HG03159 (cell line): ENCODE measurements at regions not wholly inside any gene's neighbourhood (a gene's known extent, or its start where the extent isn't known, plus 50 kb on each side); places are given as distances from the start of the nearest gene placed in this dataset.

Experiments used
- ATAC-seq: cut with Tn5 transposase; IDR thresholded peaks from one replicate; pipeline ENCODE4 v1.9.1; 2021; ENCODE audit warnings: mild to moderate bottlenecking, moderate library complexity; ENCODE audit not compliant: unreplicated experiment

DNA sequence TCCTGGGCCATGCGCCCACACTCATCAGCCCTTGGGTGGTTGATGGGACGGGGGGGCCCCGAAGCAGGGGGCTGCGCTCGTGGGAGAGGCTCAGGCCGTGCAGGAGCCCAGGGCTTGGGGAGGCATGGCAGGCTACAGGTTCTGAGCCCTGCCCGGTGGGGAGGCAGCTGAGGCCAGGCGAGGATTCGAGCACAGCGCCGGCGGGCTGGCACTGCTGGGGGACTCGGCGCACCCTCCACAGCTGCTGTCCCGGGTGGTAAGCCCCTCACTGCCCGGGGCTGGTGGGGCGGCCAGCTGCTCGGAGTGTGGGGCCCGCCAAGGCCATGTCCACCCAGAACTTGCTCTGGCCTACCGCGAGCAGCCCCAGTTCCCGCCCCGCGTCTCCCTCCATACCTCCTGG lies 295.8 kb upstream of the SEL1L start:
- no peak for ATAC-seq

DNA sequence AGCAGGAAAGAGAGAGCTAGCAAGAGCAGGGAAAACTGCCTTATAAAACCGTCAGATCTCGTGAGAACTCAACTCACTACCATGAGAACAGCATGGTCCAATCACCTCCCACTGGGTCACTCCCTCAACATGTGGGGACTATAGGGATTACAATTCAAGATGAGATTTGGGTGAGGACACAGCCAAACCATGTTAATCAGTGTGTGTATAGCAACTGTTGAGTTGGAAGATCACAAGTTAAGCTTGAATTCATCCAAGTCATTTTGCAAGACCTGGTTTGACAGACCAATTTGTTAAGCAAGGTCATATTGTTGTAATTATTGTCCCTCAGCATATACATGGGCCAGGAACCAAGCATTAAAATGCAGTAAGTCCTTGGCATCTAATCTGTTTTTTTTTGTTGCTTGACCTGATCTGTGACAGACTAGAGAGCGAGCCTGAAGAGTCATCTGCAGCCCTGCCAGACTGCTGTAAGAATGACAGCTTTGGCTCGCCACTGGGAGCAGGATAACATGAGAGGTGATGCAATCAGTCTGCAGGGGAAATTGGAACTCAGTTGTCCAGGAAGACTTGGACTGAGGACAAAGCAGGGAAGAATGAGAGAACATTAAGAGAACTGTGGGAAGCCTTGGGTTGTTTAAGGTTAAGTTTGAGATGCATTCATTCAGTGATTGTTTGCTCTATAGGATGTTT lies 297.6 kb upstream of the SEL1L start:
- ATAC-seq = no peak

DNA sequence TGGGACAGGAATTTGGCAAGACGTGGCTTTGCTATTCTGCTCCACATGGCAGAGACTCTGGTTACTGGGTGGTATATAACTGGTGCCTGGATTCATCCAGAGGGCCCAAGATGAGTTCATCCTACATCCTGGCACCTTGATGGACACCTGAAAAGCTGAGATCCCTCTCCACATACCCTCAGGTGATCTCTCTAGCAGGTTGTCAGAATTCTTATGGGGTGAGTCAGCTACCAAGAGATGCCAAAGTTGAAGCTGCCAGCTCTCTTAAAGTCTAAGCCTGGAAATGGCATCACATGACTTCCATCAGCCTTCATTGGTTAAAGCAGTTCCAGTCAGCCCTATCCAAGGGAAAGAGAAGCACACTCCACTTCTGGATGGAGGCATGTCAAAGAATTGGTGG lies 300.7 kb upstream of the SEL1L start:
- ATAC-seq = no peak

DNA sequence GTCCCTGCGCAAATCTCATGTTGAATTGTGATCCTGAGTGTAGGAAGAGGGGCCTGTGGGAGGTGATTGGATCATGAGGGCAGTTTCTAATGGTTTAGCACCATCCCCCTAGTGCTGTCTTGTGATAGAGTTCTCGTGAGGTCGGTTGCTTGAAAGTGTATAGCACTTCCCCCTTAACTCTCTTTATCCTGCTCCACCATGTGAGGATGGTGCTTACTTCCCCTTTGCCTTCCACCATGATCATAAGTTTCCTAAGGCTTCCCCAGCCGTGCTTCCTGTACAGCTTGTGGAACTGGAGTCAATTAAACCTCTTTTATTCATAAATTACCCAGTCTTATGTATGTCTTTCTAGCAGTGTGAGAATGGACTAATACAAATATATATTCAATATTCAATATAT lies 303.7 kb upstream of the SEL1L start:
- ATAC-seq = no peak

DNA sequence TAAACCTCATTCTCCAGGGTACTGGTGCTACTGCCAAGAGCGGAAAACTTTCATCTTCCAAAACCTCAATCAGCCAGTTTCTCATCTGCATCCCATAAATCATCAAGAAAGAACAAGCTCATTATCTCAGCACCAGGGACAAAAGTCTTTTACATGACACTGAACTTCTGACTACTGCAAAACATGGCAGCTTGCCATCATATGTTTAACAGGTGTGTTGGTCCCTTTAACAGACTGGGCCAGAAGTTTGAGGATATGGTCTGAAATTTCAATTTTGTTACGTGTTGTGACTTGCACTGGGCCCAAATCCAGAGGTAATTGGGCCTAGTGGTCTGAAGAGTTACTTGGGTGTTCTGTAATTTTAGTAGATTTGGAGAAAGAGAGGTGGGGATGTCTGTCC lies 305.4 kb upstream of the SEL1L start:
- no peak for ATAC-seq

DNA sequence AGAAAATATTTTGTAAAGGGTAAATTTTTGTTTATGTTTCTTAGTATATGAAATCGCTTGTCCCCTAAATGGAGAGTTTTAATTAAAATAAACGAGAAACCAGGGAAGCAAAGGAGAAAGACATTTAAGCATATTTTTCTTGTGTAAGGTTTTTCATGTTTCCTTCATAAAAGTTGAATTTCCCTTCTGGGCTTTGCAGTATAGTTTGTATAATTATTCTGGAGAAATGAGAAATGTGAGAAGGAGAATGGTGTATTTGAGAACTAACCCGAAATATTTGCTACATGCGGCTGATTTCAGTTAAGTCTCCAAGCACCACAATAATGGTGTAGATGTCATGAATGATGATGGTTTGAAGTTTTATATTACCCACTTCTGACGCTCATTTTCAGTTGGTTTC lies 307.7 kb upstream of the SEL1L start:
- ATAC-seq = no peak

DNA sequence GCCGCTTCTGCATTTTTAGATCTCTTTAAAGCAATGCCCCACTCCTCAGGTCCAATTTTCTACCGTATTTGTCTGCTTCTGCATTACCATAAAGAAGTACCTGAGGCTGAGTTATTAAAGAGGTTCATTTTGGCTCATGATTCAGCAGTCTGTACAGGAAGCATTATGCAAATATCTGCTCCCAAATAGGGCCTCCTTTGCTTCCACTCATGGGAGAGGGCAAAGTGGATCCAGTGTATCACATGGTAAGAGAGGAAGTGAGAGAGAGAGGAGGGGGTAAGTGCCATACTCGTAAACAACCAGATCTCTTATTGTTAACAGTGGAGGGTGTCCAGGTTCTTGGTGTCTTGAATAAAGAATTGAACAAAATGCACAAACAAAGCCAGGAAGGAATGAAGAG lies 316.1 kb upstream of the SEL1L start:
- ATAC-seq = no peak

DNA sequence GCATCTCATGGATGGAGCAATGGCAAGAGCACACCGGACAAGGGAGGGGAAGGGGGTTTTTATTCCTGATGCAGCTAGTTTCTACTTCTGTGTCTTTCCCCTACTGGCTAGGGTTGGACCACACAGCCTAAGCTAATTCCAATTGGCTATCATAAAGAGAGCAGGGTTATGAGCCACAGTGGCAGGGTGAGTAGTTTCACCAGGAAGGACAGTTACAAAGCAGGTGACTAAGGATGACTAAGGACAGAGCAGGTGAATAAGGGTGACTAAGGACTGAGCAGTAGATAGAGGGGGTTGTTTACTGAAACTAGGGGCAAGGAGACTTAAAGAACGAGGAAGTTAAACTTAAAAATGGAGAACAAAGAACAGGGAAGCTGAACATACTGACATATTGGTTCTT lies 321.4 kb upstream of the SEL1L start:
- ATAC-seq = no peak

DNA sequence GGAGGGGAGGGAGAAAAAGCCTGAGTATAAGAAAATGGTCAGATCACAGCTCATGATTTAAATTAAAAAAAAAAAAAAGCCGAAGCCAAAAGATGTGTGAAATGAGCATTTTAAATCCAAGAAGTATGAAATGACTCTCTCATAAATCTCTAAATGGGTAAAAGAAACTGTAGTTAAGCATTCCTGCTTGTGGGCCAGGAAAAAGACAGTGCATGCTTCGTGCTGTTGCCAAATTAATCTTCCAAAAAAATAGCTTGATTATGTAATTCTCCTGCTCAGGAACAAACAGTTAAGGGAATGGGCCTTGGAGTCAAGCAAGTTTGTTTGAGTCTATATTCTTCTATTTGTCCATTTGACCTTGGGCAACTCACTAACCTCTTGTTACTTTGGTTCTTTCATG lies 325.4 kb upstream of the SEL1L start:
- ATAC-seq = no peak

DNA sequence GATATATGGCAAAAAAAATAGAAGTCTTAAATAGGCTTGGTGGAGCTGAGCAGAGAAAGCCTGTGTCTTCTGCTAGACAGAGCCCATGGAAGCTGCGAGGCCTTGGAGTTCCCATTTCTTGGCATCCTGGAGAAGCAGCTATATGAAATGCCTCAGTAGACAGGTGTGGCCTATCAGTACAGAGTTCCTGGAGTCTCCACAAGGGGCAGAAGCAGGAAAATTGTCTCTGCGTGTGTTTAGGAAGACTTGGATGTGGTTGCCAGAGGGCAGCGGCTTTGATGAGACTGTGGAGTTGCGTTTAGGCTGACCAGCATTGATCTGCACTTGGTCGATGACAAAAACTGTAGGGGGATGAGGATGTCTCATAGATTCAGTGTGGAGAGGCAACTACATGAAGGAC lies 334.5 kb upstream of the SEL1L start:
- no peak for ATAC-seq

DNA sequence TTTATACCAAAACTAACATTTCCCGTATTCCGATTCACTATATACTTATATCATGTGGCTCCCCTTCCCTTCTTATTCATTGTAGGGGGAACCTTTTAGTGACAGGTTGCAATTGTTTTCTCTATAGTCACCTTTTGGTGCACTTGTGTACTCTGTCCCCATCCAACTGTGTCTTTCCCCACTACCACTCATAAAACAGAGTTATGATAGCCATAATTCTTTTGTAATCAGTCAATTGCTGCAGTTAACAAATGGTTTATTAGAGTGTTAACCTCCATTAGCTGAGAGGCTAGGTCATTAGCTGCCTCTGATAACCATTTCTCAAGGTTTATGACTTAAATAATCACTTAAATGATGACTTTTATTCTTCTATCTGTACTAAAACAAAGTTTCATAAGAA lies 338.1 kb upstream of the SEL1L start:
- no peak for ATAC-seq

DNA sequence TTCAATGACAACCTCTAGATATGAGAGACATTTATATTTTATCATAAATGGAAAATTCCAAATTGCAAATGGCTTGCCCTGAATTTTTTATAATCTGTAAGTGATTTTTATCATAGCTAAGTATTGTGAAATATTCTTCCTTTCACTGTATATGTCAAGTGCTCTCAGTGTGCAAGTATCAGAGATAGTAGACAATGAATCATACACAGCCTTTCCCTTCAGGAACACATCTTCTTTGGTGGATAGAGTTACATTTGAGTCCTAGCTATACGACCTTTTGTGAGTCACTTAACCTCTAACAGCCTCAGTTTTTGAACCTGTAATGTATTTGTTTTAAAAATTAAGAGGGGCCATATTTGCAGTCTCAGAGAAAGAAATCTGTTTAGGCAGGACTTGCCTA lies 350.7 kb upstream of the SEL1L start:
- no peak for ATAC-seq

DNA sequence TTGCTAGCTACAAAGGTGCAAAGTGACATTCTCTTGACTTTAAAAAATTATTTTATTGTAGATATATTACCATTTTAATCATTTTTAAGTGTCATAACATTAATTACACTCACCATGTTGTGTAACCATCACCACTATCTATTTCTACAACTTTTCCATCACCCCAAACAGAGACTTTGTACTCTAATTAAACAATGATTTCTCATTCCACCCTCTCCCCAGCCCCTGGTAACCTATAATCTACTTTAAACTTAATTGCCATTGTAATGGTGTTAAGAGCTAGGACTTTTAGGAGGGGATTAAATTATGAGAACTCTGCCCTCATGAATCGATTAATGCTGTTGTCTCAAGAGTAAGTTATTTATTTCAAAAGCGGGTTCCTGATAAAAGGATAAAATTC lies 352.9 kb upstream of the SEL1L start:
- ATAC-seq = no peak

DNA sequence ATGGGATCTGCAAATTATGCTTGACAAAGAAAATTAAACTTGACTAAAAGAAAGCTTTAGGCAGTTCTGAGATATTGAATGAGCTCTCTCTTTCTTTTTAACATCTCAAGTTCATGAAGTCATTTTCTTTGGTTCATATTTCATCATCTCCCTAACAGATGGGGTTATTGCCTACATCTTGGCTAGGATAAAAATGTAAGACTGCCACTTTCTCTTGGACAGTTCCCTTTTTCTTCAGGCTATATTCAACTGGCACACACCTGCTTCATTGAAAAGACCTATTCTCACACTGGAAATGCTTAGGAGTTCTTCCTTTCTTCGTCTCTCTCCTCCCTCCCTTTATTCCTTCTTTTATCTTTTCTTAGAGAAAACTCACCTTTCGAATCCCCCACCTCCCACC lies 355.9 kb upstream of the SEL1L start:
- ATAC-seq = no peak

DNA sequence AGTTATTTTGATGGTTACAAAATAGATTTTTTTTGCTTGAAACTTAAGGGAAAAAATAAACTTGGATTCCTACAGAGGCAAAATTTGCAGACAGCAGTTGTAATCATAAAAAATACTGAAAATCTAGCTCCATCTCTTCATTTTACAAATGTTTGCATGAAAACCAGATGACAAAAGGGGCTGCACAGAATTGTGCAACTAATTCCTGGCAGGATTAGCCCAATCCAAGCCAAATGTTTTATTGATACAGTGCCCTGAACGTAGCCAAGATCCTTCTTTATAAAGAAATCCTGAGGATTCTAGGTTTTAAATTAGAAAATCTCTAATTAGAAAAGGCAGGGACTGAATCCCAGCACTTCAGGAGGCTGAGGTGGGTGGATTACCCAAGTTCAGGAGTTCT lies 356.4 kb upstream of the SEL1L start:
- no peak for ATAC-seq

DNA sequence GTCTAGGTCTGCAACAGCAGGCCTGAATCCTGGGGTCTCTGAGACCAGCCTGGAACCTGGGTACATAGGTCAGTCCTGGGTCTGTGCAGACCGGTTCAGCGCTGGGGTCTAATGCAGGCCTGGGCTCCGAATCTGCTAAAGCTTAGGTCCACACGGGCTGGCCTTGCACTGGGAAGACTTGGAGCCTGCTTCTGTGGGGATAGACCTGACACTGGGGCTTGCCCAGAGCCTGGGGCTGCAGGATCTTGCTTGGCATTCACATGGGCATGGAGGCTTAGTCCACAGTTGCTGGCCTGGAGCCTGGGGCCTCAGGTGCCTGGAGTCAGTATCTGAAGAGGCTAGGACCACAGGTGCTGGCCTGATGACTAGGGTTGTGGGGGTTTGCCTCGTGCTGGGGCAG lies 369.8 kb upstream of the SEL1L start:
- no peak for ATAC-seq

DNA sequence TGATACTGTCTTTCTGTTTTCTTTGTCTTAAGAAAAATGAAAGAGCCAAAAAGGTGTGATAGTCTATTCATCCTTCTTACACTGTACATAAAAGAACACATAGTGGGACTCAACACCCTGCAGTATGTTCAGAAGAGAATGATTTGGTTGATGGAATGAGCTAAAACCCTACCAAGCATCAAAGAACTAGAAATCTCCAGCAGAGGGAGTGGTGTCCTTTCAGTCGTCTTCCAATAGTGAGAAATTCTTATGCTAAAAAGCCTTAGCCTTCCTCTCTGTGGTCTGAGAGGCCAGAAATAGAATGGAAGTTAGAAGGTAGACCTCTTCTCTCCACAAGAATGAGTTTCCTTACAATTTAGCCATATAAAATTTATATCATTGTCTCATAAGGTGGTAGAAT lies 393.4 kb upstream of the SEL1L start:
- no peak for ATAC-seq

DNA sequence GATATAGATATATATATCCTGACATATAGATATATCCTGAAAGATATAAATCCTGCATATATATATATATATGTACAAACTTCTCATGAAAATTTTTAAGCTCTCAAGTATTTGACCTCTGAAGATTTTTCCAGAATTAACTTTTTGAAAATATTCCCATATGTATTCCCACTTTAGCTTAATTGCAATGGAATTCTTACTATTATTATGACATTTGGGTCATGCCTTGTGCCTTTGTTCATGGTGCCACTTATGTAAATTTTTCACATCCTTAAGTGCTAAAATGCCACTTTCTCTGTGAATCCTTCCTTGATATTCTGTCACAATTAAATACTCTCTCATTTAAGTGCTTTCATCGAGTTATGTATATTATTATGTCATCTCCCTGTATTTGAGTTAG lies 398.2 kb upstream of the SEL1L start:
- ATAC-seq = no peak

DNA sequence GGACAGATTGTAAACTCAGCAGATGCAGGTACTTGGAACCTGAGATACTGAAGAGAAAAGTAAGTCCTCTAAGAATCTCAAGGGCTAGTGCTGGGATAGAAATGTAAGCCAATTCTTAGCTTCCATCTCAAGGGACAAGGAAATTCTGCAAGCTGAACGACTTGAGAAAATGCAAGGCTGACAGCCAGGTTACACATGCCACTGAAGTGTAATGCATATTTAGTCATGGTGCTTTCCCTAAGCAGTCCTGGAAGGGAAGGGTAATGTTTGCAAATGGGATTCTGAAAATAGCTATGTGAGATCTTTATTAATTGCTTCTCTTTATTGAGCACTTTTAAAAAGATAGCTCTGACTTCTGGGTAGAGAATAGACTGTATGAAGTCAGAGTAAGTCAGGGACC lies 402.7 kb upstream of the SEL1L start:
- no peak for ATAC-seq

DNA sequence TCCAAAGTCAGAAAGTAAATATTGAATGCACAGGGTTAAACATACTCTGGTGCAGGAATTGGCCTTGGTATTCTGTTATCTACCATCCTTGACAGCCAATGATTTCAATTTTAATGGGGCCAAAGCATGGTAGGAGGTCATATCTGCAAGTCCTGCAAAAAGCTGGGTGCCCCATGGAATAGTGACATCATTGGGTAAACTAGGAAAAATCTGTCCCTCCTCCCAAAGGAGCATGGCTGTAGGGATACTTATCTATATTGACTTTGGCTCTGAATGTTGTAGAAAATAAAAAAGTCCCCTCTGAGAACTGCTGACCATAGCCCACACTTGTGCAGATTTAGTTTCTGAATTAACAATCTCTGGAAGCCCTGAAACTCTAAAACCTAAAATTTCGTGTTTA lies 403.2 kb upstream of the SEL1L start:
- no peak for ATAC-seq

DNA sequence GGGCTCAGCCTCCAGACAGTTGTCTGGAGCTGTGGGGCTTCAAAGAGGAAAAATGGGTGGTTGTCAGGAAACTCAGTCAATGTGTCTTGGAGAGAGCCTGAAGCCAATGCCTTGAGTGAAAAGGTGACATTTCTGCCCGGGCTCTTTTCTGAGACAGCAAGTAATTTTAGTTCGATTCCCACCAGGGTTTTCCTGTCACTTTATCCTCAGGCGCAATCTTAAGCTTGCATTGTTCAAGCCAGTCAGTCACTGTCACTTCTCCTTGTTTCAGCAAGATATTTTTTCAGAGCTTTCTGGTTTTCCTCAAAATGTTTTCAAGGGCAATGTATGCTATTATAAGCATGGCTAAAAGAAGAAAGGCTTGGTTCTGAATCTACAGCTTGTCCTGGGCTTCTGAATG lies 404.7 kb upstream of the SEL1L start:
- no peak for ATAC-seq

DNA sequence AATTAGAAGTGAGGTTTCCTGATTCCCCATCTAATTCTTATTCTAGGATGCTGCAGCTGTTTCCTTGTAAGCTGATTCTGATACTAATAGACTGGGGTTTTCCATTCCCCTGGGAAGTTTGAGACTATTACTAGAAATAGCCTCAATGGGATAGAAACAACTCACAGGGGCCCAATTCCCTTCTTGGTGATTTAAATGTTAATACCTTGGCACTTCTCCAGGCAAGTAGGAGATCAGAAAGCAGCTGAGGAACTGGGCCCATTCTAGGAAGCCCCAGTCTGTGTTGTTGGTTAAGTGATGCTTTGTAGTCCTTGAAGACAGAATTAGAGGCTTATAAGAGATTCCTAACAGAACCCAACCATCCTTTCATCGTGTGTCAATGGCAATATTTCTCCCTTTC lies 407.0 kb upstream of the SEL1L start:
- ATAC-seq = no peak

DNA sequence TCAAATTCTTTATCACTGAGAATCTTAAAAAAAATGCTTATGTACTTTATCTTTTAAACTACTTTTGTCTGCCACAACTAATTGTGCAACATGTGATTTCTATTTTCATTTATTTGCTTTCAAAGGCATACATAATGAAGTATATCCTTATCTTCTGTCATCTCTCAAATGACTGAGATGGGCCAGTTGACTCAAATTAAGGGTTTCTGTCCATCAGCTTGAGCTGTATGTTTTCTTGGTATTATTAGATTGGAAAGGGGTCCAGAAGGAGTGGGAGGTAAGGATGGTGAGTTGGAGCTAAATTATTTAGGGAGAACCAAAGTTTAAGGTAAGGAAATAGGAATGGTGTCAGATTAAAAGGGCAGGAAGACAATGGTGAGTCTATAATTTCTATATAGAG lies 408.4 kb upstream of the SEL1L start:
- no peak for ATAC-seq

DNA sequence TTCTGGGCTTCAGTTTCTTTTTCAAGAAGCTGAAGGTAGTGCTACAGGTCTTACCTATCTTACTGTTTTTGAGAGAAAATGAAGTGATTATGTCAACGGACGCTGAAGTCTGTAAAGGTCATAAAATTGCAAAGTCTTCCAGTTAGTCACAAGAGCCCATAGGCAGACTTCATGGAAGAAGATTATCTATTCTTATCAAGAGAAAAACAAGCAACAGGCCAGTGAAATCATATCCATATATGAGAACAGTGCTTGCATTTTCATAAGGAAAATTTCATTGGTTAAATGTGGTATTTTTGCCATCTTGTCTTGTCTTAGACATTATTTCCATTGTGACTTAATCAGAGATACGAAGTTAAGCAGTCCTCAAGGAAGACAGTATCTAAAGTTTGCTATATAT lies 412.7 kb upstream of the SEL1L start:
- no peak for ATAC-seq
